HFFc6 (cell line): ENCODE measurements at regions not wholly inside any gene's neighbourhood (a gene's known extent, or its start where the extent isn't known, plus 50 kb on each side); places are given as distances from the start of the nearest gene placed in this dataset.
"Not testable (repeated sequence)": the region's sequence is repeated elsewhere in the genome, so short reads cannot be mapped to it uniquely, and the experiment has no call there.

Experiments
- DNase-seq: peaks from one replicate; pipeline ENCODE4 v3.0.0-alpha.2; 2018
- H3K27ac Mint-ChIP-seq: 2 replicates; pipeline ENCODE4 v1.8.0; 2020; ENCODE audit warnings: mild to moderate bottlenecking, mixed read lengths
- H3K27me3 Mint-ChIP-seq: 2 replicates; pipeline ENCODE4 v1.8.0; 2021; ENCODE audit warnings: mild to moderate bottlenecking, moderate library complexity, mixed read lengths; ENCODE audit not compliant: insufficient read depth
- H3K36me3 Mint-ChIP-seq: 2 replicates; pipeline ENCODE4 v1.8.0; 2021; ENCODE audit warnings: low read depth, mixed read lengths
- H3K4me1 Mint-ChIP-seq: 2 replicates; pipeline ENCODE4 v1.8.0; 2020; ENCODE audit warnings: low read depth, mixed read lengths
- H3K4me3 Mint-ChIP-seq: 2 replicates; pipeline ENCODE4 v1.8.0; 2020; ENCODE audit warnings: mild to moderate bottlenecking, moderate library complexity, mixed read lengths
- H3K9me3 Mint-ChIP-seq: 2 replicates; pipeline ENCODE4 v1.8.0; 2020; ENCODE audit warnings: mild to moderate bottlenecking, mixed read lengths
- TF ChIP-seq, protein P1 (sequence below): fragments of 200-600 bp; sonication (generic); IDR thresholded peaks from 2 replicates; pipeline ENCODE4 v1.5.0; 2021; ENCODE audit warnings: antibody characterized with exemption, mild to moderate bottlenecking

DNA sequence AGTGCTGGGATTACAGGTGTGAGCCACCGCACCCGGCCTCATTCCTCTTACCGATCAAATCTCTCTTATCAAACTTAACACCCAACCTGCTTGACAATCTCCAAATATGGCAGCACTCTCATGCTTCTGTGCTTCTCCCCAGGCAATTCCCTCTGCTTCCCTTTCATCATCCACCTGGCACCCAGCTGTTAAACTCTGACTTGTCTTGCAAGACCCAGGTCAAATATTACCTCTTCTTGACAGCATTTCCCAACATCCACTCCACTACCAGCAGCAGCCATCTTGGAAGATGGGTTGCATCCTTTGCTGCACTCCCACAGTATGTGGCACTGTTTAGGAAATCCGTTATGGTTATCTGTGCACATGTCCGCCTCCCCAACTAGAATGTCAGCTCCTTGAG lies 113.6 kb downstream of the ACTL7B start:
- DNase-seq, result no peak
- H3K9me3 Mint-ChIP-seq, result peaks cover 9% of the 10 kb centered on the region; the same call in 1 of the 2 replicates
- no peak overlapping the region for H3K4me3 Mint-ChIP-seq
- TF ChIP-seq, protein P1, sequence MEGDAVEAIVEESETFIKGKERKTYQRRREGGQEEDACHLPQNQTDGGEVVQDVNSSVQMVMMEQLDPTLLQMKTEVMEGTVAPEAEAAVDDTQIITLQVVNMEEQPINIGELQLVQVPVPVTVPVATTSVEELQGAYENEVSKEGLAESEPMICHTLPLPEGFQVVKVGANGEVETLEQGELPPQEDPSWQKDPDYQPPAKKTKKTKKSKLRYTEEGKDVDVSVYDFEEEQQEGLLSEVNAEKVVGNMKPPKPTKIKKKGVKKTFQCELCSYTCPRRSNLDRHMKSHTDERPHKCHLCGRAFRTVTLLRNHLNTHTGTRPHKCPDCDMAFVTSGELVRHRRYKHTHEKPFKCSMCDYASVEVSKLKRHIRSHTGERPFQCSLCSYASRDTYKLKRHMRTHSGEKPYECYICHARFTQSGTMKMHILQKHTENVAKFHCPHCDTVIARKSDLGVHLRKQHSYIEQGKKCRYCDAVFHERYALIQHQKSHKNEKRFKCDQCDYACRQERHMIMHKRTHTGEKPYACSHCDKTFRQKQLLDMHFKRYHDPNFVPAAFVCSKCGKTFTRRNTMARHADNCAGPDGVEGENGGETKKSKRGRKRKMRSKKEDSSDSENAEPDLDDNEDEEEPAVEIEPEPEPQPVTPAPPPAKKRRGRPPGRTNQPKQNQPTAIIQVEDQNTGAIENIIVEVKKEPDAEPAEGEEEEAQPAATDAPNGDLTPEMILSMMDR, result no peak
- no peak overlapping the region for H3K27ac Mint-ChIP-seq
- H3K27me3 Mint-ChIP-seq, result no peaks in the 10 kb centered on the region; the same call in 1 of the 2 replicates
- H3K4me1 Mint-ChIP-seq, result no peaks in the 10 kb centered on the region
- no peaks in the 10 kb centered on the region for H3K36me3 Mint-ChIP-seq

DNA sequence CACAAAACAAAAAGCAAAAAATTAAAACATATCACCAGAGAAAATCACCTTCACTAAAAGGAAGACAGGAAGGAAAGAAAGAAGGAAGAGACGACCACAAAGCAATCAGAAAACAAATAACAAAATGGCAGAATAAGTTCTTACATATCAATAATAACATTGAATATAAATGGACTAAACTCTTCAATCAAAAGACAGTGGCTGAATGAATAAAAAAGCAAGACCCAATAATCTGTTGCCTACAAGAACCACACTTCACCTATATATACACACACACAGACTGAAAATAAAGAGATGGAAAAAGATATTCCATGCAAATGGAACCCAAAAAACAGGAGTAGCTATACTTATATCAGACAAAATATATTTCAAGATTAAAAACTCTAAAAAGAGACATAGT lies 124.5 kb downstream of the ACTL7B start:
- not testable (repeated sequence) for H3K27ac Mint-ChIP-seq, H3K27me3 Mint-ChIP-seq, H3K36me3 Mint-ChIP-seq, H3K4me3 Mint-ChIP-seq, H3K4me1 Mint-ChIP-seq, DNase-seq
- peaks cover 33% of the 10 kb centered on the region; the same call in 1 of the 2 replicates for H3K9me3 Mint-ChIP-seq

DNA sequence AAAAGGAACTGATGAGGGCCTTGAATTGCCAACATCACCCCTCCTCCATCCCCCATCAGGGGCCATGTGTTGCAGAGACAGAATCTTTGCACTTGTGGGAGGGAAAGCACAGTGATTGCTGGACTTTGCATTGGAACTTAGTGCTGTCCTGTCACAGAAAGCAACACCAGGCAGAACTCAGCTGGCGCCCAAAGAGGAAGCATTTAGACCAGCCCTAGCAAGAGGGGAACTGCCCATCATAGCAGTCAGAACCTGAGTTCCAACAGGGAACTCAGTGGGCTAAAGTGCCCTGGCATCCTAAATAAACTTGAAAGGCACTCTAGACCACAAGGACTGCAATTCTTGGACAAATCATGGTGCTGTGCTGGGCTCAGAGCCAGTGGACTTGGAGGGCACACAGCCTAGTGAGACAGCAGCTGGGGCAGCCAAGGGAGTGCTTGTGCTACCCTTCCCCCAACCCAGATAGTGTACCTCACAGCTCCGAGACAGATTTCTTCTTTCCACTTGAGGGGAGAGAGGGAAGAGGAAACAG lies 128.1 kb downstream of the ACTL7B start:
- DNase-seq, result no peak
- Mint-ChIP-seq H3K9me3 (peaks cover 25% of the 10 kb centered on the region; the same call in 1 of the 2 replicates), H3K36me3 (no peaks in the 10 kb centered on the region; the same call in 1 of the 2 replicates), H3K27me3 (no peaks in the 10 kb centered on the region; the same call in 1 of the 2 replicates), H3K27ac (no peak overlapping the region), H3K4me1 (no peaks in the 10 kb centered on the region), H3K4me3 (no peak overlapping the region)
- TF ChIP-seq, protein P1, result no peak

DNA sequence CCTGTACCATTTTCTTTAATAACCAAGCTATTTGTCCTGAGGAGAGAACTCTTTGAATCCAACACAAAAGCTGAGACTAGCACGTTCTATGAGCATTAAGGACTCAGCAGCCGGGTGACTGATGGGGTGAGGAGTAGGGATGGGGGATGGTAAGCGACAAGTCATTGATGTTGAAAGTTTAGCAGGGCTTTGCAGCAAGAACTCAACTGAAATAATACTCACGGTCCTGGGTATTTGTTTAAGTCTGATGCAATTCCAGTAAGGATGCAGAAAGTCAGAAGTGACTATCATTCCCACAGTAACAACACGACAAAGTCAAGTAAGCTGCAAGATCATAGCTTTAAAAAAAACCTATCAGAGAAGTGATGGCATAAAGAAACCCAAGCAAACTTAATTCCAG lies 131.1 kb downstream of the ACTL7B start:
- H3K36me3 Mint-ChIP-seq, result no peaks in the 10 kb centered on the region
- TF ChIP-seq, protein P1, result no peak
- no peaks in the 10 kb centered on the region for H3K4me1 Mint-ChIP-seq
- no peak overlapping the region for H3K4me3 Mint-ChIP-seq
- H3K9me3 Mint-ChIP-seq, result peaks cover 28% of the 10 kb centered on the region
- H3K27ac Mint-ChIP-seq, result no peak overlapping the region
- H3K27me3 Mint-ChIP-seq, result no peaks in the 10 kb centered on the region; the same call in 1 of the 2 replicates
- DNase-seq, result no peak

DNA sequence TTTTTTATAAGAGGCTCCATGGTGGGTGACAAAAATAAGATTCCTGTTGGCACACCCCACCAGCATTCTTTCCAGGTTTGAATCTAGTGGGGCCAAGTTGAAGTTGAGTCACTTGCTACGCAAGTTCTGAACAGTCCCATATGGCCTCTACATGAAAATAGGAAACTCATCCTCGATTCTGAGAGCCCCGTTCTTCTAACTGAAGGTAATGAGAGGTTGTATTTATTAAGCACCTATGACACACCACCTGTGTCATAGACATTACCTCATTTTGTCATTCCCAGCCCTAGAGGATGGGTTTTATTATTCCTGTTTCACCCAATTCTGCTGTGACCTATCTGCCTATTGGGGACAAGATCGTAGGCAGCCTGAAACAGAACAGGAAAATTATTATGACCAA lies 131.7 kb downstream of the ACTL7B start:
- H3K27me3 Mint-ChIP-seq, result no peaks in the 10 kb centered on the region; the same call in 1 of the 2 replicates
- H3K36me3 Mint-ChIP-seq, result no peaks in the 10 kb centered on the region
- no peak overlapping the region for H3K27ac Mint-ChIP-seq
- H3K4me1 Mint-ChIP-seq, result no peaks in the 10 kb centered on the region
- TF ChIP-seq, protein P1, result no peak
- peaks cover 23% of the 10 kb centered on the region for H3K9me3 Mint-ChIP-seq
- no peak overlapping the region for H3K4me3 Mint-ChIP-seq
- DNase-seq, result no peak

DNA sequence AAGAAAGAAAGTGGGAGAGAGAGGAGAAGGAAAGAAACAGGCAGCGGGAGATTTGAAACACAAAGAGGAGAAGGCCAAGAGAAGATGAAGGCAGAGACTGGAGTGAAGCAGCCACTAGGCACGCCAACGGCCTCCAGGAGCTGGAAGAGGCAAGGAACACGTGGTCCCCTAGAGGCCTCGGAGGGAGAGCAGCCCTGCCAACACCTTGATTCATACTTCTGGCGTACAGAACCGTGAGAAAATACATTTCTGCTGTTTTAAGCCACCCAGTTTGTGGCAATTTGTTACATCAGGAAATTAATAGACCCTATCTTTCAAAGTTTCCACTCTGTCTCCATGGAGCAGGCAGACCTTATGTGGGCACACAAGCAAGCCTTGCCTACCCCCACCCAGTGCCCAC lies 133.4 kb downstream of the ACTL7B start:
- peaks cover 23% of the 10 kb centered on the region for H3K9me3 Mint-ChIP-seq
- DNase-seq, result no peak
- no peaks in the 10 kb centered on the region; the same call in 1 of the 2 replicates for H3K27me3 Mint-ChIP-seq
- no peaks in the 10 kb centered on the region for H3K36me3 Mint-ChIP-seq
- TF ChIP-seq, protein P1, result no peak
- H3K4me3 Mint-ChIP-seq, result no peak overlapping the region
- no peaks in the 10 kb centered on the region for H3K4me1 Mint-ChIP-seq
- H3K27ac Mint-ChIP-seq, result no peak overlapping the region
